ENCODE measurements at regions not wholly inside any gene's neighbourhood (a gene's known extent, or its start where the extent isn't known, plus 50 kb on each side); places are given as distances from the start of the nearest gene placed in this dataset.

DNA sequence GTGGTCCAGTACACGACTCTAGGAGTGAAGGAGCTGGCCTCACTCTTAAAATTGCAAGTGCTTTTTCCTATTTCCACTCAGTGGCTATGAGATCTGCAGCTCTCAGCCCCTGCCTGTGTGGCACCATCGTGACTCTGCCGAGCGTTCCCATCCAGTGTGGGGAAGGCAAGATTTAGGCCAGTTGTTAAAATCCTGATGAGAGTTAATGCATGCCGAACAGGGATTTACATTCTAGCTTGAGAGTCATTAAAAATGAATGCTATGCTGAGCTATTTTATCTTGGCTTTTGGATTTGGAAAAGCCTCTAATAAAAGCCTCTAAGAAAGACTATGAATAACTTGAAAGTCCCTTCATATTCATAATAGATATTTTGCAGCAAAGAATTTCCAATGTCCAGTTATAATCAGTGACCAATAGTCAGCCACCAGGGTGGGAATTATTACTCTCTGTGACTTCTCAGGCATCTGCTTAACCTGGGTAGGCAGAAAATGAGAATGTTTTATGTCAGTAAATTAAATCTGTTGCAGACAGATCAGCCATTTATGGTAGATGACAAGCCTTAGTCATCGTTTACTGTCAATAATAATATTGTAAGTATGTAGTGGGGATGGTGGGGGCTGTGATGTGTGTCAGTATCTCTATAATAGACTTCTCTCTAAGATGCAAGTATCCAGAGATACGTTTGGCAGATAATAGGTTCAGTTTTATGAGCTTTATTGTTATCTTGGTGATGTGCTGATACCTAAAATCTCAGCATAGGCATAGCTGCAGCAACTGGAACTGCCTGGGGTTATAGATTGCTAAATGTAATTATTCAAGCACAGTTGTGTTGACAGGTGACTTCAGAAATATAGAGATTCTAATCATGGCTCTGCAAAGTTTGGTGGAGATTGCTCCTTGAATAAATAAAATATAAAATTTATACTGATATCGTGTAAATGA, 207.8 kb downstream of the SOCS6 start:
- H2AFZ ChIP-seq (ENCODE audit: low read depth, low read length, poor library complexity, severe bottlenecking), result no peak overlapping the region
- H3K9ac ChIP-seq (ENCODE audit: low read length), result no peak overlapping the region
- RAD21 ChIA-PET (ENCODE audit: low non-redundant PET in 1 of 2, low total read pairs in 2 of 2, uncharacterized antibody in 2 of 2, unreplicated experiment in 2 of 2), result no interaction called here
- H3K4me1 ChIP-seq (ENCODE audit: control insufficient read depth in 1 of 2, insufficient read depth in 2 of 2, low read length in 2 of 2), result no peaks in the 10 kb centered on the region
- no peaks in the 10 kb centered on the region for H3K9me2 ChIP-seq (ENCODE audit: insufficient read depth)
- H3K27ac ChIP-seq (ENCODE audit: low read depth, low read length), result no peak overlapping the region
- H3K27me3 ChIP-seq (ENCODE audit: insufficient read depth, low read length), result no peaks in the 10 kb centered on the region
- no peaks in the 10 kb centered on the region for H4K20me1 ChIP-seq (ENCODE audit: insufficient read depth)
- TF ChIP-seq, protein P1, sequence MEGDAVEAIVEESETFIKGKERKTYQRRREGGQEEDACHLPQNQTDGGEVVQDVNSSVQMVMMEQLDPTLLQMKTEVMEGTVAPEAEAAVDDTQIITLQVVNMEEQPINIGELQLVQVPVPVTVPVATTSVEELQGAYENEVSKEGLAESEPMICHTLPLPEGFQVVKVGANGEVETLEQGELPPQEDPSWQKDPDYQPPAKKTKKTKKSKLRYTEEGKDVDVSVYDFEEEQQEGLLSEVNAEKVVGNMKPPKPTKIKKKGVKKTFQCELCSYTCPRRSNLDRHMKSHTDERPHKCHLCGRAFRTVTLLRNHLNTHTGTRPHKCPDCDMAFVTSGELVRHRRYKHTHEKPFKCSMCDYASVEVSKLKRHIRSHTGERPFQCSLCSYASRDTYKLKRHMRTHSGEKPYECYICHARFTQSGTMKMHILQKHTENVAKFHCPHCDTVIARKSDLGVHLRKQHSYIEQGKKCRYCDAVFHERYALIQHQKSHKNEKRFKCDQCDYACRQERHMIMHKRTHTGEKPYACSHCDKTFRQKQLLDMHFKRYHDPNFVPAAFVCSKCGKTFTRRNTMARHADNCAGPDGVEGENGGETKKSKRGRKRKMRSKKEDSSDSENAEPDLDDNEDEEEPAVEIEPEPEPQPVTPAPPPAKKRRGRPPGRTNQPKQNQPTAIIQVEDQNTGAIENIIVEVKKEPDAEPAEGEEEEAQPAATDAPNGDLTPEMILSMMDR (IDR thresholded peaks at IDR 0.05 in 2 of 3, conservative IDR thresholded peaks at IDR 0.05 in 1 of 3; ENCODE audit: borderline replicate concordance in 1 of 3, insufficient read depth in 1 of 3, low read depth in 2 of 3, low read length in 2 of 3), result no peak
- TF ChIP-seq JUND (IDR thresholded peaks at IDR 0.05), result no peak
- no peak for TF ChIP-seq POLR2A (IDR thresholded peaks at IDR 0.05; ENCODE audit: borderline replicate concordance, extremely low read depth, insufficient read depth, insufficient read length)
- no peak for TF ChIP-seq SRF (IDR thresholded peaks at IDR 0.05; ENCODE audit: low read depth)
- no peak for TF ChIP-seq EGR1 (IDR thresholded peaks at IDR 0.05; ENCODE audit: low read depth)
- TF ChIP-seq ZFX (IDR thresholded peaks at IDR 0.05), result no peak
- TF ChIP-seq CBX3 (IDR thresholded peaks at IDR 0.05; ENCODE audit: low read depth), result no peak
- TF ChIP-seq EZH2 (IDR thresholded peaks at IDR 0.05), result no peak
- TF ChIP-seq TCF7L2 (IDR thresholded peaks at IDR 0.05; ENCODE audit: borderline replicate concordance, extremely low read depth, insufficient read depth, insufficient read length), result no peak
- TF ChIP-seq, protein P2, sequence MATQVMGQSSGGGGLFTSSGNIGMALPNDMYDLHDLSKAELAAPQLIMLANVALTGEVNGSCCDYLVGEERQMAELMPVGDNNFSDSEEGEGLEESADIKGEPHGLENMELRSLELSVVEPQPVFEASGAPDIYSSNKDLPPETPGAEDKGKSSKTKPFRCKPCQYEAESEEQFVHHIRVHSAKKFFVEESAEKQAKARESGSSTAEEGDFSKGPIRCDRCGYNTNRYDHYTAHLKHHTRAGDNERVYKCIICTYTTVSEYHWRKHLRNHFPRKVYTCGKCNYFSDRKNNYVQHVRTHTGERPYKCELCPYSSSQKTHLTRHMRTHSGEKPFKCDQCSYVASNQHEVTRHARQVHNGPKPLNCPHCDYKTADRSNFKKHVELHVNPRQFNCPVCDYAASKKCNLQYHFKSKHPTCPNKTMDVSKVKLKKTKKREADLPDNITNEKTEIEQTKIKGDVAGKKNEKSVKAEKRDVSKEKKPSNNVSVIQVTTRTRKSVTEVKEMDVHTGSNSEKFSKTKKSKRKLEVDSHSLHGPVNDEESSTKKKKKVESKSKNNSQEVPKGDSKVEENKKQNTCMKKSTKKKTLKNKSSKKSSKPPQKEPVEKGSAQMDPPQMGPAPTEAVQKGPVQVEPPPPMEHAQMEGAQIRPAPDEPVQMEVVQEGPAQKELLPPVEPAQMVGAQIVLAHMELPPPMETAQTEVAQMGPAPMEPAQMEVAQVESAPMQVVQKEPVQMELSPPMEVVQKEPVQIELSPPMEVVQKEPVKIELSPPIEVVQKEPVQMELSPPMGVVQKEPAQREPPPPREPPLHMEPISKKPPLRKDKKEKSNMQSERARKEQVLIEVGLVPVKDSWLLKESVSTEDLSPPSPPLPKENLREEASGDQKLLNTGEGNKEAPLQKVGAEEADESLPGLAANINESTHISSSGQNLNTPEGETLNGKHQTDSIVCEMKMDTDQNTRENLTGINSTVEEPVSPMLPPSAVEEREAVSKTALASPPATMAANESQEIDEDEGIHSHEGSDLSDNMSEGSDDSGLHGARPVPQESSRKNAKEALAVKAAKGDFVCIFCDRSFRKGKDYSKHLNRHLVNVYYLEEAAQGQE (IDR thresholded peaks at IDR 0.05; ENCODE audit: low read depth), result no peak
- TF ChIP-seq YY1 (IDR thresholded peaks at IDR 0.05; ENCODE audit: extremely low read depth, insufficient replicate concordance, low read depth, low read length), result no peak
- TF ChIP-seq FOSL1 (IDR thresholded peaks at IDR 0.05; ENCODE audit: low read depth), result no peak
- TF ChIP-seq POLR2AphosphoS5 (IDR thresholded peaks at IDR 0.05; ENCODE audit: low read depth, low read length), result no peak
- TF ChIP-seq ZNF274 (IDR thresholded peaks at IDR 0.05; ENCODE audit: low read depth, low read length), result no peak
- TF ChIP-seq, protein P3, sequence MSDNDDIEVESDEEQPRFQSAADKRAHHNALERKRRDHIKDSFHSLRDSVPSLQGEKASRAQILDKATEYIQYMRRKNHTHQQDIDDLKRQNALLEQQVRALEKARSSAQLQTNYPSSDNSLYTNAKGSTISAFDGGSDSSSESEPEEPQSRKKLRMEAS (IDR thresholded peaks at IDR 0.05), result no peak
- intact Hi-C loops (cut with micrococcal nuclease), result no loop called here
- no peak for ATAC-seq
- no peak overlapping the region for H3K4me3 ChIP-seq (replicated peaks in 1 of 2; ENCODE audit: low read depth in 1 of 2, low read length in 2 of 2)
- POLR2A ChIA-PET, result no interaction called here
- H3K36me3 ChIP-seq (ENCODE audit: control insufficient read depth in 1 of 2, insufficient read depth in 2 of 2, low read length in 2 of 2), result no peaks in the 10 kb centered on the region
- CTCF ChIA-PET, result no interaction called here
- no peak for DNase-seq (ENCODE audit: low read depth, low spot score)
- no peaks in the 10 kb centered on the region for H3K9me3 ChIP-seq (ENCODE audit: control insufficient read depth in 1 of 2, insufficient read depth in 1 of 2, low read depth in 1 of 2, low read length in 2 of 2)
- H3K4me2 ChIP-seq (ENCODE audit: low read length), result no peak overlapping the region
- no TSS peak for BruUV-seq (replicated peaks)
- H3K79me2 ChIP-seq (ENCODE audit: insufficient read depth, low read length), result no peaks in the 10 kb centered on the region

All from HCT116 (cell line).